ENCODE measurements at regions not wholly inside any gene's neighbourhood (a gene's known extent, or its start where the extent isn't known, plus 50 kb on each side); places are given as distances from the start of the nearest gene placed in this dataset.

- POLR2A ChIA-PET: no interaction called here
- intact Hi-C loops (cut with micrococcal nuclease; ENCODE audit: unreplicated experiment): no loop called here
- no peaks in the 10 kb centered on the region for H3K79me2 ChIP-seq (ENCODE audit: insufficient read depth, low read depth, low read length)
- H3K9me2 ChIP-seq (ENCODE audit: insufficient read depth, low read length): no peaks in the 10 kb centered on the region
- no peaks in the 10 kb centered on the region for H4K20me1 ChIP-seq (ENCODE audit: insufficient read depth, low read length)
- no peak overlapping the region for H3K27ac ChIP-seq (ENCODE audit: low read depth, low read length, poor library complexity, severe bottlenecking)
- no peak for DNase-seq (ENCODE audit: low spot score)
- no TSS peak for BruUV-seq (replicated peaks)
- no peaks in the 10 kb centered on the region for H3K36me3 ChIP-seq (ENCODE audit: insufficient read depth, low read length)
- no peak overlapping the region for H3K4me3 ChIP-seq (ENCODE audit: low read depth, low read length, poor library complexity, severe bottlenecking)
- H3K4me2 ChIP-seq (ENCODE audit: low read length): no peak overlapping the region
- no peaks in the 10 kb centered on the region for H3K9me3 ChIP-seq (ENCODE audit: low read length)
- H2AFZ ChIP-seq (ENCODE audit: low read length): no peak overlapping the region
- CTCF ChIA-PET (ENCODE audit: unreplicated experiment): no interaction called here
- H3K4me1 ChIP-seq (ENCODE audit: insufficient read depth, low read length, poor library complexity, severe bottlenecking): no peaks in the 10 kb centered on the region
- TF ChIP-seq CTCF (conservative IDR thresholded peaks at IDR 0.05; ENCODE audit: low read length) (no peak), EZH2phosphoT487 (IDR thresholded peaks at IDR 0.05; ENCODE audit: borderline replicate concordance, low read depth, low read length) (no peak)
Observed at GRCh38 chr12:13676880-13677279, 304.5 kb downstream of the GRIN2B start.

GRCh38 chr12:13670285-13670866, 311.0 kb downstream of the GRIN2B start:
- POLR2A ChIA-PET: no interaction called here
- TF ChIP-seq EZH2phosphoT487 (IDR thresholded peaks at IDR 0.05; ENCODE audit: borderline replicate concordance, low read depth, low read length): no peak
- Histone ChIP-seq H3K4me1 (ENCODE audit: insufficient read depth, low read length, poor library complexity, severe bottlenecking) (no peaks in the 10 kb centered on the region), H2AFZ (ENCODE audit: low read length) (no peak overlapping the region), H3K27ac (ENCODE audit: low read depth, low read length, poor library complexity, severe bottlenecking) (no peak overlapping the region), H3K79me2 (ENCODE audit: insufficient read depth, low read depth, low read length) (no peaks in the 10 kb centered on the region), H4K20me1 (ENCODE audit: insufficient read depth, low read length) (no peaks in the 10 kb centered on the region), H3K4me3 (ENCODE audit: low read depth, low read length, poor library complexity, severe bottlenecking) (no peak overlapping the region), H3K4me2 (ENCODE audit: low read length) (no peak overlapping the region), H3K9me2 (ENCODE audit: insufficient read depth, low read length) (no peaks in the 10 kb centered on the region; the same call in 1 of the 2 replicates), H3K9me3 (ENCODE audit: low read length) (no peaks in the 10 kb centered on the region), H3K36me3 (ENCODE audit: insufficient read depth, low read length) (no peaks in the 10 kb centered on the region)
- no TSS peak for BruUV-seq (replicated peaks)
- CTCF ChIA-PET (ENCODE audit: unreplicated experiment): no interaction called here
- DNase-seq (ENCODE audit: low spot score): no peak
- intact Hi-C loops (cut with micrococcal nuclease; ENCODE audit: unreplicated experiment): no loop called here

GRCh38 chr12:13668880-13669279, 312.5 kb downstream of the GRIN2B start:
- no peaks in the 10 kb centered on the region for H3K4me1 ChIP-seq (ENCODE audit: insufficient read depth, low read length, poor library complexity, severe bottlenecking)
- H3K4me3 ChIP-seq (ENCODE audit: low read depth, low read length, poor library complexity, severe bottlenecking): no peak overlapping the region
- H2AFZ ChIP-seq (ENCODE audit: low read length): no peak overlapping the region
- H3K9me3 ChIP-seq (ENCODE audit: low read length): no peaks in the 10 kb centered on the region
- H3K79me2 ChIP-seq (ENCODE audit: insufficient read depth, low read depth, low read length): no peaks in the 10 kb centered on the region
- H3K9me2 ChIP-seq (ENCODE audit: insufficient read depth, low read length): no peaks in the 10 kb centered on the region; the same call in 1 of the 2 replicates
- ChIA-PET POLR2A (interaction anchor here (0.6 kb wide), 1 partner anchor 432 kb away, joined by 3 read pairs; no protein-coding TSS in a partner anchor), CTCF (ENCODE audit: unreplicated experiment) (no interaction called here)
- no peaks in the 10 kb centered on the region for H4K20me1 ChIP-seq (ENCODE audit: insufficient read depth, low read length)
- no TSS peak for BruUV-seq (replicated peaks)
- DNase-seq (ENCODE audit: low spot score): no peak
- no peak overlapping the region for H3K4me2 ChIP-seq (ENCODE audit: low read length)
- no peak overlapping the region for H3K27ac ChIP-seq (ENCODE audit: low read depth, low read length, poor library complexity, severe bottlenecking)
- no peaks in the 10 kb centered on the region for H3K36me3 ChIP-seq (ENCODE audit: insufficient read depth, low read length)
- TF ChIP-seq CTCF (conservative IDR thresholded peaks at IDR 0.05; ENCODE audit: low read length) (no peak), EZH2phosphoT487 (IDR thresholded peaks at IDR 0.05; ENCODE audit: borderline replicate concordance, low read depth, low read length) (no peak)
- intact Hi-C loops (cut with micrococcal nuclease; ENCODE audit: unreplicated experiment): no loop called here
